ENCODE measurements at regions not wholly inside any gene's neighbourhood (a gene's known extent, or its start where the extent isn't known, plus 50 kb on each side); places are given as distances from the start of the nearest gene placed in this dataset.

DNA sequence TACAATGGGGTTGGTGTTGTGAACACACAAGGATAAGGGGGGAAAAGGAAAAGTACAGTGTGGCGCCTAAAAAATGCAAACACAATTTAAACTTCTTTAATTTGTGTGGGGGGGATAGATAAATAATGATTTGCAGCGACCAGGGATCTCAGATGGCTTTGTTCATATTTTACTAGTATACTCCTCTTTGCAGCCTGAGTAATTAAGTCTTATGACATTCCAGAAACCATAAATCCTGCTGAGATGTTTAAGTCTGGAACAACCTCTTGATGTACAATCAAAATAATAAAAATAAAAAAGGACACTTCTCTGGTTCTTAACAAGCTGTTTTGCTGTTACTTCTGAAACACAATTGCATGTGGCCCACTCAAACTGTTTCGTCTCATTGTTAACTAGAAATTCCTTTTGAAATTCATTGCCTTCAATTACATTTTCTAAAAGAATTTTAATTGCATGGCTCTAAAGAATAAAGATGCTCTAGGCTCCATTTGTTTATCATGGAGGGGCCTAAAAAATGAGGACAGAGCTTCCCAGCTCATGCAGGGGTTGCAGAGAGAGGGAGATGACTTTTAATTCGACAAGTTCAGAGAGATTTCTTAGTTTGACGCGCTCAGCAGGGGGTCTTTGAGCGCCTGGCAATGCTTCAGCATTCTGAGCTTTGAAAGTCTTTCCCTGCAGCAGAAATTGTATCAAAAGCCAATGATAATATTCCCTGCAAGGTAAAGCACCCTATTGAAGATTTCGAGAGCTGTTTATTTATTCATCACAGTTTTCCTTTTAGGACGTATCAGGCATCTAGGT, 892.4 kb upstream of the TENM3 start:
- no peak overlapping the region for H3K4me3 ChIP-seq
- 14% methylated on average over 9 of the region's 9 CpGs for WGBS (ENCODE audit: insufficient coverage, insufficient replicate concordance, low lambda C conversion rate, missing lambda C conversion rate)
- ChIA-PET RAD21 (ENCODE audit: unreplicated experiment) (no interaction called here), SMC1A (ENCODE audit: uncharacterized antibody, unreplicated experiment) (no interaction called here), CTCF (no interaction called here), POLR2A (no interaction called here)
- H3K36me3 ChIP-seq (ENCODE audit: control insufficient read depth in 2 of 2, insufficient read depth in 2 of 2, low read length in 1 of 2) = no peaks in the 10 kb centered on the region
- no peak overlapping the region for H2AFZ ChIP-seq (ENCODE audit: control insufficient read depth, low read depth, low read length)
- BruUV-seq (replicated peaks) = no TSS peak
- intact Hi-C loops (cut with micrococcal nuclease; ENCODE audit: unreplicated experiment) (no loop called here), in situ Hi-C loops (cut with MboI) (no loop called here)
- H3K9me3 ChIP-seq (replicated peaks; ENCODE audit: control insufficient read depth, insufficient read depth, low read length) = no peaks in the 10 kb centered on the region
- TF ChIP-seq, protein P1, sequence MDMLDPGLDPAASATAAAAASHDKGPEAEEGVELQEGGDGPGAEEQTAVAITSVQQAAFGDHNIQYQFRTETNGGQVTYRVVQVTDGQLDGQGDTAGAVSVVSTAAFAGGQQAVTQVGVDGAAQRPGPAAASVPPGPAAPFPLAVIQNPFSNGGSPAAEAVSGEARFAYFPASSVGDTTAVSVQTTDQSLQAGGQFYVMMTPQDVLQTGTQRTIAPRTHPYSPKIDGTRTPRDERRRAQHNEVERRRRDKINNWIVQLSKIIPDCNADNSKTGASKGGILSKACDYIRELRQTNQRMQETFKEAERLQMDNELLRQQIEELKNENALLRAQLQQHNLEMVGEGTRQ (IDR thresholded peaks at IDR 0.05; ENCODE audit: borderline replicate concordance, low read depth, low read length) = no peak
- no peak for TF ChIP-seq SPI1 (IDR thresholded peaks at IDR 0.05; ENCODE audit: borderline replicate concordance, insufficient read depth, low read depth, low read length)
- TF ChIP-seq RUNX3 (IDR thresholded peaks at IDR 0.05; ENCODE audit: low read length) = no peak
- no peak for TF ChIP-seq GABPA (IDR thresholded peaks at IDR 0.05; ENCODE audit: low read depth)
- FAIRE-seq (no peak), DNase-seq (ENCODE audit: low read depth, low spot score) (no peak), ATAC-seq (no peak)
- no peak overlapping the region for H3K9ac ChIP-seq (ENCODE audit: control insufficient read depth, insufficient read depth, low read length)
- H3K27me3 ChIP-seq (replicated peaks in 1 of 2; ENCODE audit: control insufficient read depth in 2 of 2, insufficient read depth in 2 of 2, low read length in 1 of 2) = no peaks in the 10 kb centered on the region
- H3K4me2 ChIP-seq (ENCODE audit: control insufficient read depth, insufficient read depth) = no peak overlapping the region
- no peaks in the 10 kb centered on the region for H3K79me2 ChIP-seq (ENCODE audit: control insufficient read depth, insufficient read depth, low read length)
- no peak overlapping the region for H3K27ac ChIP-seq (ENCODE audit: control insufficient read depth, insufficient read depth)
- H4K20me1 ChIP-seq (ENCODE audit: control insufficient read depth, insufficient read depth) = no peaks in the 10 kb centered on the region
- no peaks in the 10 kb centered on the region for H3K4me1 ChIP-seq (ENCODE audit: control insufficient read depth, insufficient read depth, low read length)

GRCh38 chr4:181364504-181364903, 878.7 kb upstream of the TENM3 start:
- Histone ChIP-seq H3K27me3 (replicated peaks in 1 of 2; ENCODE audit: control insufficient read depth in 2 of 2, insufficient read depth in 2 of 2, low read length in 1 of 2) (no peaks in the 10 kb centered on the region), H2AFZ (ENCODE audit: control insufficient read depth, low read depth, low read length) (no peak overlapping the region), H3K27ac (ENCODE audit: control insufficient read depth, insufficient read depth) (no peak overlapping the region), H3K9ac (ENCODE audit: control insufficient read depth, insufficient read depth, low read length) (no peak overlapping the region), H3K4me3 (no peak overlapping the region), H3K79me2 (ENCODE audit: control insufficient read depth, insufficient read depth, low read length) (no peaks in the 10 kb centered on the region), H3K4me2 (ENCODE audit: control insufficient read depth, insufficient read depth) (no peak overlapping the region), H3K4me1 (ENCODE audit: control insufficient read depth, insufficient read depth, low read length) (no peaks in the 10 kb centered on the region), H3K36me3 (ENCODE audit: control insufficient read depth in 2 of 2, insufficient read depth in 2 of 2, low read length in 1 of 2) (no peaks in the 10 kb centered on the region), H3K9me3 (replicated peaks; ENCODE audit: control insufficient read depth, insufficient read depth, low read length) (no peaks in the 10 kb centered on the region), H4K20me1 (ENCODE audit: control insufficient read depth, insufficient read depth) (no peaks in the 10 kb centered on the region)
- no peak for TF ChIP-seq BACH1 (IDR thresholded peaks at IDR 0.05; ENCODE audit: borderline replicate concordance)
- TF ChIP-seq CREB1 (IDR thresholded peaks at IDR 0.05; ENCODE audit: low read depth) = no peak
- no peak for TF ChIP-seq POLR2A (IDR thresholded peaks at IDR 0.05; ENCODE audit: low read depth, low read length)
- TF ChIP-seq MEF2B (IDR thresholded peaks at IDR 0.05; ENCODE audit: partially characterized antibody, poor library complexity, severe bottlenecking) = no peak
- TF ChIP-seq, protein P2, sequence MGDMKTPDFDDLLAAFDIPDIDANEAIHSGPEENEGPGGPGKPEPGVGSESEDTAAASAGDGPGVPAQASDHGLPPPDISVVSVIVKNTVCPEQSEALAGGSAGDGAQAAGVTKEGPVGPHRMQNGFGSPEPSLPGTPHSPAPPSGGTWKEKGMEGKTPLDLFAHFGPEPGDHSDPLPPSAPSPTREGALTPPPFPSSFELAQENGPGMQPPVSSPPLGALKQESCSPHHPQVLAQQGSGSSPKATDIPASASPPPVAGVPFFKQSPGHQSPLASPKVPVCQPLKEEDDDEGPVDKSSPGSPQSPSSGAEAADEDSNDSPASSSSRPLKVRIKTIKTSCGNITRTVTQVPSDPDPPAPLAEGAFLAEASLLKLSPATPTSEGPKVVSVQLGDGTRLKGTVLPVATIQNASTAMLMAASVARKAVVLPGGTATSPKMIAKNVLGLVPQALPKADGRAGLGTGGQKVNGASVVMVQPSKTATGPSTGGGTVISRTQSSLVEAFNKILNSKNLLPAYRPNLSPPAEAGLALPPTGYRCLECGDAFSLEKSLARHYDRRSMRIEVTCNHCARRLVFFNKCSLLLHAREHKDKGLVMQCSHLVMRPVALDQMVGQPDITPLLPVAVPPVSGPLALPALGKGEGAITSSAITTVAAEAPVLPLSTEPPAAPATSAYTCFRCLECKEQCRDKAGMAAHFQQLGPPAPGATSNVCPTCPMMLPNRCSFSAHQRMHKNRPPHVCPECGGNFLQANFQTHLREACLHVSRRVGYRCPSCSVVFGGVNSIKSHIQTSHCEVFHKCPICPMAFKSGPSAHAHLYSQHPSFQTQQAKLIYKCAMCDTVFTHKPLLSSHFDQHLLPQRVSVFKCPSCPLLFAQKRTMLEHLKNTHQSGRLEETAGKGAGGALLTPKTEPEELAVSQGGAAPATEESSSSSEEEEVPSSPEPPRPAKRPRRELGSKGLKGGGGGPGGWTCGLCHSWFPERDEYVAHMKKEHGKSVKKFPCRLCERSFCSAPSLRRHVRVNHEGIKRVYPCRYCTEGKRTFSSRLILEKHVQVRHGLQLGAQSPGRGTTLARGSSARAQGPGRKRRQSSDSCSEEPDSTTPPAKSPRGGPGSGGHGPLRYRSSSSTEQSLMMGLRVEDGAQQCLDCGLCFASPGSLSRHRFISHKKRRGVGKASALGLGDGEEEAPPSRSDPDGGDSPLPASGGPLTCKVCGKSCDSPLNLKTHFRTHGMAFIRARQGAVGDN (IDR thresholded peaks at IDR 0.05) = no peak
- TF ChIP-seq RUNX3 (IDR thresholded peaks at IDR 0.05; ENCODE audit: low read length) = no peak
- TF ChIP-seq IKZF1 (conservative IDR thresholded peaks at IDR 0.05) = no peak
- ChIA-PET POLR2A (no interaction called here), RAD21 (ENCODE audit: unreplicated experiment) (no interaction called here), SMC1A (ENCODE audit: uncharacterized antibody, unreplicated experiment) (interaction anchor here (1.4 kb wide), 1 partner anchor 25 kb away, joined by 4 read pairs; no protein-coding TSS in a partner anchor), CTCF (no interaction called here)
- ATAC-seq (no peak), DNase-seq (ENCODE audit: low read depth, low spot score) (no peak), FAIRE-seq (no peak)
- in situ Hi-C loops (cut with MboI) (no loop called here), intact Hi-C loops (cut with micrococcal nuclease; ENCODE audit: unreplicated experiment) (no loop called here)
- no TSS peak for BruUV-seq (replicated peaks)
- 41% methylated on average over 4 of the region's 4 CpGs for WGBS (ENCODE audit: insufficient coverage, insufficient replicate concordance, low lambda C conversion rate, missing lambda C conversion rate)

All from GM12878 (cell line).